Karpas-422 (cell line): ENCODE measurements at regions not wholly inside any gene's neighbourhood (a gene's known extent, or its start where the extent isn't known, plus 50 kb on each side); places are given as distances from the start of the nearest gene placed in this dataset.

ENCODE experiments used
- DNase-seq: peaks from one replicate; pipeline ENCODE4 v3.0.0-alpha.2; 2015
- H2AFZ ChIP-seq: fragments of 200-600 bp; sonication (generic); 2 replicates; pipeline ENCODE4 v1.6.1; 2014; ENCODE audit warnings: antibody characterized with exemption, low read length, mixed read lengths
- H3K27ac ChIP-seq: fragments of 200-600 bp; sonication (generic); 2 replicates; pipeline ENCODE4 v1.5.1; 2014; ENCODE audit warnings: mild to moderate bottlenecking, low read length, moderate library complexity
- H3K27me3 ChIP-seq: fragments of 200-600 bp; sonication (generic); 2 replicates; pipeline ENCODE4 v1.6.1; 2014; ENCODE audit warnings: low read length, mixed read lengths
- H3K36me3 ChIP-seq: fragments of 200-600 bp; sonication (generic); 2 replicates; pipeline ENCODE4 v1.6.1; 2014; ENCODE audit warnings: low read length, mixed read lengths; ENCODE audit not compliant: insufficient read depth
- H3K4me1 ChIP-seq: fragments of 200-600 bp; sonication (generic); 2 replicates; pipeline ENCODE4 v1.6.1; 2014; ENCODE audit warnings: mild to moderate bottlenecking, low read length, mixed read lengths
- H3K4me2 ChIP-seq: fragments of 200-600 bp; sonication (generic); 2 replicates; pipeline ENCODE4 v1.6.1; 2014; ENCODE audit warnings: low read length, low read depth, mild to moderate bottlenecking; ENCODE audit not compliant: poor library complexity, severe bottlenecking
- H3K4me3 ChIP-seq: fragments of 200-600 bp; sonication (generic); 2 replicates; pipeline ENCODE4 v1.5.1; 2014; ENCODE audit warnings: mild to moderate bottlenecking, antibody characterized with exemption, low read length, mixed read lengths
- H3K79me2 ChIP-seq: fragments of 200-600 bp; sonication (generic); 2 replicates; pipeline ENCODE4 v1.6.1; 2014; ENCODE audit warnings: mild to moderate bottlenecking, low read length, mixed read lengths
- H3K9ac ChIP-seq: fragments of 200-600 bp; sonication (generic); 2 replicates; pipeline ENCODE4 v1.6.0; 2014; ENCODE audit warnings: low read length
- H3K9me2 ChIP-seq: fragments of 200-600 bp; sonication (generic), shearing (Covaris generic); replicated peaks from 2 replicates; pipeline ENCODE4 v1.6.0; 2014; ENCODE audit warnings: mild to moderate bottlenecking, low read length, moderate library complexity; ENCODE audit not compliant: insufficient read depth
- H3K9me3 ChIP-seq: fragments of 300-700, 200-600 bp; sonication (generic); 2 replicates; pipeline ENCODE4 v1.6.1; 2014; ENCODE audit warnings: low read length, mixed read lengths
- H4K20me1 ChIP-seq: fragments of 200-600 bp; sonication (generic); 2 replicates; pipeline ENCODE4 v1.6.1; 2014; ENCODE audit warnings: mild to moderate bottlenecking, antibody characterized with exemption, low read length, low read depth; ENCODE audit not compliant: insufficient read depth

DNA sequence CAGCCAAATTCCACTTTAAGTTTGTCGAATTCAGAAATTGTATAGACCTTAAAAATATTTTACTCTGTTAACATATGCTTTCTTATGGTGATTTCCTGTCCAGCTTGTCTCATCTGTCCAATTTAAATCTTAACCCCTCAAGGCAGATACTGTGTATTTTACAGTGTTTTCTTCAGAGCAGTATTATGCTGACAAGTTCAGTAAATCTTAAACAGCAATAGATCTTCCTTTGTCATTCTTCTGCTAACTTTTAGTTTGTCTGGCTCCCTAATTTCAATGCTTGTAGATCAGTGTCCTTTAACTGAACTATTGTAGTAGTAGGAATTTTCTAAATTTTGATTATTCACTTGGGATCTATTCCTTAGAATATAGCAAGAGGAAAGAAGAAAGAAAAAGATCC lies 52.8 kb upstream of the MEIS1 start:
- H2AFZ ChIP-seq, result no peak overlapping the region
- no peak for DNase-seq
- H3K79me2 ChIP-seq, result no peaks in the 10 kb centered on the region
- no peaks in the 10 kb centered on the region for H3K9me3 ChIP-seq
- H3K36me3 ChIP-seq, result no peaks in the 10 kb centered on the region
- H3K4me1 ChIP-seq, result no peaks in the 10 kb centered on the region
- no peak overlapping the region for H3K4me3 ChIP-seq
- H3K9ac ChIP-seq, result no peak overlapping the region
- H3K9me2 ChIP-seq, result no peaks in the 10 kb centered on the region
- no peak overlapping the region for H3K27ac ChIP-seq
- H3K4me2 ChIP-seq, result no peak overlapping the region
- no peaks in the 10 kb centered on the region for H3K27me3 ChIP-seq
- H4K20me1 ChIP-seq, result no peaks in the 10 kb centered on the region

DNA sequence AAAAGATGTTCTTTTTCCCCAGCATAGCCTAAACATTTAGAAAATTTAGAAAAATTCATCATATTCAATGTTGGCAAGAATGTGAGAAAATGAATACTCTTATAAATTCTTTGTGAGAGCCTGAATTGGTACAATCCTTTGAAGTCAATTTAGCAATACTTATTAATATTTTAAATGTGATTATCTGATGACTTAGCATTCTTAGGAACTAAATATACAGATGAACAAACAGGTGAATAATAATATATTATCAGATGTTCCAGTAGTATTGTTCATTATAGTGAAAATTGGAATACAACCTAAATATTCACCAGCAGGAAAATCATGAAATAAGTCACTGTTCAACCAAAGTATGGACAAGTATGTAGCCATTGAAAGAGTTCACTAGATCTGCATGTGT lies 55.5 kb upstream of the MEIS1 start:
- Histone ChIP-seq H3K9me3 (no peaks in the 10 kb centered on the region), H3K36me3 (no peaks in the 10 kb centered on the region), H4K20me1 (no peaks in the 10 kb centered on the region), H2AFZ (no peak overlapping the region), H3K9ac (no peak overlapping the region), H3K4me2 (no peak overlapping the region), H3K27me3 (no peaks in the 10 kb centered on the region), H3K4me3 (no peak overlapping the region), H3K27ac (no peak overlapping the region), H3K9me2 (no peaks in the 10 kb centered on the region), H3K4me1 (no peaks in the 10 kb centered on the region), H3K79me2 (no peaks in the 10 kb centered on the region)
- DNase-seq, result no peak

DNA sequence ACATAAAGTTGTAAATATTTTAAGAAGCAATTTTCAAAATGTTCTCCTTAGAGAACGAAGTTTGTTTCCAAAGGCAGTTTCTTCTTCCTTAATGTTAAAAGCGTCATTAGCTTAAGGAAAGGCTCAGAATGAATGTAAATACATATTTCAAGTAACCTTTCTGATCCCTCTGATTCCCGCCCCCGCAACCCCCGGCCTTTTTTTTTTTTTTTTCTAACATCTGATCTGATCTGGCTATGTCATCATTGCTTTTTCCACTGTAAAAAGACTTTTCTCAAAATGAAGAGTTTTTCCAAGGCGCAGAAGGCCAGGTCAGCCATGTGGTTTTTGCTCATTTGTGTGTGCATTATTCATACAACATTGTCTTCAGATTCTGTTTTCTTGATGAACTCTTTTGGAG lies 57.1 kb upstream of the MEIS1 start:
- no peak overlapping the region for H2AFZ ChIP-seq
- no peak overlapping the region for H3K4me3 ChIP-seq
- no peak overlapping the region for H3K27ac ChIP-seq
- H3K79me2 ChIP-seq, result no peaks in the 10 kb centered on the region
- H3K27me3 ChIP-seq, result no peaks in the 10 kb centered on the region
- no peaks in the 10 kb centered on the region for H3K36me3 ChIP-seq
- no peaks in the 10 kb centered on the region for H4K20me1 ChIP-seq
- H3K4me2 ChIP-seq, result no peak overlapping the region
- no peak overlapping the region for H3K9ac ChIP-seq
- DNase-seq, result no peak
- no peaks in the 10 kb centered on the region for H3K9me2 ChIP-seq
- H3K9me3 ChIP-seq, result no peaks in the 10 kb centered on the region
- H3K4me1 ChIP-seq, result no peaks in the 10 kb centered on the region

DNA sequence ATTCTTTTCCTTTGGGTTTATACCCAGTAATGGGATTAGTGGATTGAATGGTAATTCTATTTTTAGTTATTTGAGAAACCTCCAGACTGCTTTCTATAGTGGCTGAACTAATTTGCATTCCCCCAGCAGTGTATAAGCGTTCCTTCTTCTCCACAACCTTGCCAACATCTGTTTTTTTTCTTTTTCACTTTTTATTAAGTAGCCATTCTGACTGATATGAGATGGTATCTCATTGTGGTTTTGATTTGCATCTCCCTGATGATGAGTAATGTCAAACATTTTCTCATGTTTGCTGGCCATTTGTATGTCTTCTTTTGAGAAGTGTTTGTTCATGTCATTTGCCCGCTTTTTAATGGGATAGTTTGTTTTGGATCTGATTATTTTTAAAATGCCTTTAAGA lies 64.1 kb upstream of the MEIS1 start:
- H3K4me1 ChIP-seq, result no peaks in the 10 kb centered on the region
- H3K4me2 ChIP-seq, result no peak overlapping the region
- no peak overlapping the region for H3K27ac ChIP-seq
- no peaks in the 10 kb centered on the region for H3K27me3 ChIP-seq
- H3K4me3 ChIP-seq, result no peak overlapping the region
- no peaks in the 10 kb centered on the region for H3K9me3 ChIP-seq
- H2AFZ ChIP-seq, result no peak overlapping the region
- H3K9ac ChIP-seq, result no peak overlapping the region
- DNase-seq, result no peak
- H4K20me1 ChIP-seq, result no peaks in the 10 kb centered on the region
- no peaks in the 10 kb centered on the region for H3K9me2 ChIP-seq
- no peaks in the 10 kb centered on the region for H3K79me2 ChIP-seq
- no peaks in the 10 kb centered on the region for H3K36me3 ChIP-seq

DNA sequence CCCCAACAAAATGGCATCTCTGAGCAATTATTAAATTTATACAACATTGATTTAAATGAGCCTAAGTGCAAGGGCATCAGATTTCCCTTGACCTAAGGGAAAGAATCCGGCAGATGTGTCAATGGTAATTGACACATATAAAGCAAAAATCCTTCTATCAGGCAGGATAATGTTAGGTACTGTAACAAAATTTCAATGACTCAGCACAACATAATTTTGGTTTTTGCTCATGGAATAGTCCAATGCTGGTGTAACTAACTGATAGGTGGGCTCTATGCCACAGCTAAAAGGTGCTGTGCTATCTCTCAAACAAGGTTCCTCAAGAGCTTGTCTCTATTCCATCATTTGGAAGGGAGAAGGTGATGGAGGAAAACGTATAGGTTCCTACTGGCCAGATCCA lies 68.3 kb upstream of the MEIS1 start:
- no peaks in the 10 kb centered on the region for H3K36me3 ChIP-seq
- H3K27ac ChIP-seq, result no peak overlapping the region
- no peaks in the 10 kb centered on the region for H3K9me2 ChIP-seq
- no peaks in the 10 kb centered on the region for H3K27me3 ChIP-seq
- H3K9ac ChIP-seq, result no peak overlapping the region
- no peak overlapping the region for H3K4me3 ChIP-seq
- no peaks in the 10 kb centered on the region for H3K9me3 ChIP-seq
- no peak for DNase-seq
- no peak overlapping the region for H2AFZ ChIP-seq
- H3K79me2 ChIP-seq, result no peaks in the 10 kb centered on the region
- H3K4me1 ChIP-seq, result no peaks in the 10 kb centered on the region
- H3K4me2 ChIP-seq, result no peak overlapping the region
- no peaks in the 10 kb centered on the region for H4K20me1 ChIP-seq

DNA sequence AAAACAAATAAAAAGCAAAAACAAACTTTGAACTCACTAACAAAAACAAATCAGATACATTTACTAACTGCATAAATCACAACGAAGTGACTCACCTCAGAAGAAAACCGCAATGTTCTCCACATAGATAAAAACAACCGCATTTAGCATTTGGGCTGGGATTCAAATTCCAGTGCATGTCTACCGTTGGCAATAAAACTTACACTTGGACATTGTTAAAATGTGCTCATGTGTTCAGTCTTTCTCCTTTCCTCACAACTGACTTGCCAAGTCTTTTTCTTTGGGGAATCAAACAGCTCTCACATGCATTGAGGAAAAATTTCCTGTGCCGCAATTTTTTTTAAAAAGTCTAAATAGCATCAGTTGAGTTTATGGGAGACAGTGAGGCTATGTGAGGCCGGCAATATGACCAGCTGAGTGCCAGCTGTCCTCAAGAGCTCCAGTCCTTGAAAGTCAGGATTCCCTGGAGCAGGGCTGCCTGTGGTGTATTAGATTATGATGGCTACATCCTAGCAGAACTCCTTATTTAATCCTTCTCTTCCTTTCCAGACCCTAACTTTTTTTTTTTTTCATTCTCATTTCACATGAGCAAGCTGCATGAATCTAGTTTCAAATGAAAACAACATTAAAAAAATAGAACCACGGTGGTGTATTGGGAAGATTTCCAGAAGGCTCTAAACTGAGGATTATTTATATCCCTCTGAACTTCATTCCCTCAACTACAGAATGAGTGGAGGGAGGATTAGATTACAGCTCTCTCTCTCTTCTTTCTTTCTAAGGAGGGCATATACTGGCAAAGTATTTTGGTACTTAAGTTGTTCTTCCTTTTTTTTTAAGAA lies 70.2 kb upstream of the MEIS1 start:
- no peak overlapping the region for H3K4me3 ChIP-seq
- H2AFZ ChIP-seq, result no peak overlapping the region
- no peaks in the 10 kb centered on the region for H3K4me1 ChIP-seq
- no peak for DNase-seq
- no peak overlapping the region for H3K9ac ChIP-seq
- no peaks in the 10 kb centered on the region for H3K9me2 ChIP-seq
- H3K27ac ChIP-seq, result no peak overlapping the region
- H3K9me3 ChIP-seq, result no peaks in the 10 kb centered on the region
- no peaks in the 10 kb centered on the region for H3K79me2 ChIP-seq
- H3K27me3 ChIP-seq, result no peaks in the 10 kb centered on the region
- no peaks in the 10 kb centered on the region for H3K36me3 ChIP-seq
- H3K4me2 ChIP-seq, result no peak overlapping the region
- no peaks in the 10 kb centered on the region for H4K20me1 ChIP-seq

DNA sequence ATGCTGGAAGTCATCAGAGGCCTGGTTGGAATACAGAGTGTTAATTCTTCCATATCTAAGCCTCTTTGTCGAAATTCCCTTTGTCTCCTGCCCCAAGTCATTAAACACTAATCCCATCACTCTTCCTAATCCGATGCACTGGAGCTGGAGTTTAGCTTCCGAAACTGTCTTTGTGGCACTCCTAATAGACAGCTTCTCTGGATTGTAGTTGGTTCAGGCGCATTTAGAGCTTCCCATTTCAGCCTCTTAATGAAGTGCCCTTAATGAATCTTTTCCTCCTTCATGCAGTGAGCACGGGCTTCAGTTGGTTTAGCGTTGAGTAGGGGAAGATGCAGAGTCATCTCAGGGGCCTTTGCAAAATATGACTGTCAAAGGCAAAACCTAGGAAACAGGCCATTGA lies 72.2 kb upstream of the MEIS1 start:
- Histone ChIP-seq H4K20me1 (no peaks in the 10 kb centered on the region), H3K4me1 (no peaks in the 10 kb centered on the region), H3K4me3 (no peak overlapping the region), H3K9ac (no peak overlapping the region), H2AFZ (no peak overlapping the region), H3K4me2 (no peak overlapping the region), H3K9me3 (no peaks in the 10 kb centered on the region), H3K9me2 (no peaks in the 10 kb centered on the region), H3K79me2 (no peaks in the 10 kb centered on the region), H3K27me3 (no peaks in the 10 kb centered on the region), H3K27ac (no peak overlapping the region), H3K36me3 (no peaks in the 10 kb centered on the region)
- DNase-seq, result no peak

DNA sequence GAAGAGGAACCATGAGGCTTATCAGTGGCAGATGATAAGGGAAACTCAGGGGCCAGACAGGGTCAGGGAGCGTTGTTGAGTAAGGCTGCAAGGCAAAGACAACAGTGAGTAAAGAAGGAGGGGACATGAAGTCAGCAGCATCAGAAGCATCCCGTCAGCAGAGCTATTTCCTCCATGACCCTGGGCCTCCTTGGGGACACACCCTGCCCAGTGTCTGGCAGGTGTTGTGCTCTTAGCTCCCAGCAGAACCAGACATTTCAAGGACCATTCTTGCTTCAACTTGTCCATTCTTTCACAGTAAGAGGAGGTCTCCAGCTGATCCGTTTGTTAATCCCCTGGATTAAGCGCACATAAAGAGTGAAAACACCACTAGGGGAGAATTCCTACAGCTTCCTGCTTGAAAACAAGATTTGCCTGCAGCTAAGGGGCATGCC lies 88.7 kb upstream of the MEIS1 start:
- no peaks in the 10 kb centered on the region for H3K9me2 ChIP-seq
- H3K4me3 ChIP-seq, result no peak overlapping the region
- no peaks in the 10 kb centered on the region for H3K36me3 ChIP-seq
- H3K79me2 ChIP-seq, result no peaks in the 10 kb centered on the region
- H2AFZ ChIP-seq, result no peak overlapping the region
- no peaks in the 10 kb centered on the region for H3K9me3 ChIP-seq
- no peaks in the 10 kb centered on the region for H3K4me1 ChIP-seq
- no peaks in the 10 kb centered on the region for H4K20me1 ChIP-seq
- no peaks in the 10 kb centered on the region for H3K27me3 ChIP-seq
- H3K9ac ChIP-seq, result no peak overlapping the region
- no peak overlapping the region for H3K4me2 ChIP-seq
- H3K27ac ChIP-seq, result no peak overlapping the region
- DNase-seq, result no peak
